Gastroesophageal sphincter (tissue), 4 donors: ENCODE measurements at regions not wholly inside any gene's neighbourhood (a gene's known extent, or its start where the extent isn't known, plus 50 kb on each side); places are given as distances from the start of the nearest gene placed in this dataset.

Experiments used
- ATAC-seq: fragments of 150-250 bp; one replicate; pipeline ENCODE4 v1.9.1; 2016; ENCODE audit warnings: mild to moderate bottlenecking, moderate library complexity
- H3K27ac ChIP-seq, 4 donors: fragments of 200-600 bp; sonication (generic) in 3 of 4; 1 replicate in 3 of 4; 2 replicates in 1 of 4; pipeline ENCODE4 v1.5.1; 2016 to 2019
- H3K27me3 ChIP-seq: fragments of 200-600 bp; sonication (generic); one replicate; pipeline ENCODE4 v1.5.1; 2019
- H3K36me3 ChIP-seq, 2 donors: fragments of 200-600 bp; sonication (generic); one replicate each; pipeline ENCODE4 v1.5.1; 2019; ENCODE audit warnings: control low read depth in 1 of 2
- H3K4me1 ChIP-seq, 3 donors: fragments of 200-600 bp; sonication (generic); 1 replicate in 2 of 3; 2 replicates in 1 of 3; pipeline ENCODE4 v1.5.1; 2016 to 2019; ENCODE audit warnings: control low read depth in 2 of 3
- H3K4me3 ChIP-seq, 2 donors: fragments of 200-600 bp; sonication (generic); one replicate each; pipeline ENCODE4 v1.5.1; 2019; ENCODE audit warnings: mild to moderate bottlenecking in 1 of 2, moderate library complexity in 1 of 2
- H3K9me3 ChIP-seq, 3 donors: fragments of 200-600 bp; sonication (generic); one replicate each; pipeline ENCODE4 v1.5.1; 2017 to 2019; ENCODE audit warnings: control low read depth in 2 of 3
- EP300 ChIP-seq: sonication (generic); formaldehyde crosslinking; IDR thresholded peaks from one replicate; pipeline ENCODE4 v1.6.1; 2017; ENCODE audit warnings: antibody characterized with exemption, mild to moderate bottlenecking
- POLR2A ChIP-seq, 2 donors: fragments of 450-650 bp; IDR thresholded peaks; one replicate each; pipeline ENCODE4 v1.6.1; 2017; ENCODE audit warnings: antibody characterized with exemption in 2 of 2, mild to moderate bottlenecking in 2 of 2, moderate library complexity in 1 of 2
- POLR2AphosphoS5 ChIP-seq: sonication (generic); formaldehyde crosslinking; IDR thresholded peaks from one replicate; pipeline ENCODE4 v1.6.1; 2017; ENCODE audit warnings: antibody characterized with exemption
- WGBS, 2 donors: methylation state at CpG; one replicate each; pipeline ENCODE4 v1.1.5; 2018; ENCODE audit warnings: low coverage in 1 of 2; 5-methylcytosine and 5-hydroxymethylcytosine counted together
- TF ChIP-seq, protein P1 (sequence below), 4 experiments: fragments of 200-600 bp in 2 of 4; fragments of 450-650 bp in 2 of 4; sonication (generic) in 1 of 4; IDR thresholded peaks; one replicate each; pipeline ENCODE4 v1.5.1; 2017 to 2019; ENCODE audit warnings: antibody characterized with exemption in 4 of 4, mild to moderate bottlenecking in 2 of 4, moderate library complexity in 2 of 4

DNA sequence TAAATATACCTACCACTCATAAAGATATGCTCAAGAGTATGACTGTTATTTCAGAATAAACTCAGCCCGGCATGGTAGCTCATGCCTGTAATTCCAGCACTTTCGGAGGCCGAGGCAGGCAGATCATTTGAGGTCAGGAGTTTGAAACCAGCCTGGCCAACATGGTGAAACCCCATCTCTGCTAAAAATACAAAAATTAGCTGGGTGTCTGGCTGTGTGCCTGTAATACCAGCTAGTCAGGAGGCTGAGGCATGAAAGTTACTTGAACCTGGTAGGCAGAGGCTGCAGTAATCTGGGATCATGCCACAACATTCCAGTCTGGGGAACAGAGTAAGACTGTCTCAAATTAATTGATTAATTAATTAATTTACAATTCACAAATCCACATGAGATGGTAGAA, 208.2 kb upstream of the PDGFD start:
- ATAC-seq = no peak
- Histone ChIP-seq H3K4me1 (no peaks in the 10 kb centered on the region), H3K9me3 (no peaks in the 10 kb centered on the region), H3K27me3 (no peaks in the 10 kb centered on the region), H3K36me3 (no peaks in the 10 kb centered on the region), H3K27ac (no peak overlapping the region), H3K4me3 (no peak overlapping the region)
- WGBS, 2 donors = 30 to 35% methylated on average over 3 of the region's 3 CpGs
- TF ChIP-seq POLR2A (IDR thresholded peaks at IDR 0.05) (no peak), POLR2AphosphoS5 (no peak), EP300 (no peak)
- TF ChIP-seq, protein P1, sequence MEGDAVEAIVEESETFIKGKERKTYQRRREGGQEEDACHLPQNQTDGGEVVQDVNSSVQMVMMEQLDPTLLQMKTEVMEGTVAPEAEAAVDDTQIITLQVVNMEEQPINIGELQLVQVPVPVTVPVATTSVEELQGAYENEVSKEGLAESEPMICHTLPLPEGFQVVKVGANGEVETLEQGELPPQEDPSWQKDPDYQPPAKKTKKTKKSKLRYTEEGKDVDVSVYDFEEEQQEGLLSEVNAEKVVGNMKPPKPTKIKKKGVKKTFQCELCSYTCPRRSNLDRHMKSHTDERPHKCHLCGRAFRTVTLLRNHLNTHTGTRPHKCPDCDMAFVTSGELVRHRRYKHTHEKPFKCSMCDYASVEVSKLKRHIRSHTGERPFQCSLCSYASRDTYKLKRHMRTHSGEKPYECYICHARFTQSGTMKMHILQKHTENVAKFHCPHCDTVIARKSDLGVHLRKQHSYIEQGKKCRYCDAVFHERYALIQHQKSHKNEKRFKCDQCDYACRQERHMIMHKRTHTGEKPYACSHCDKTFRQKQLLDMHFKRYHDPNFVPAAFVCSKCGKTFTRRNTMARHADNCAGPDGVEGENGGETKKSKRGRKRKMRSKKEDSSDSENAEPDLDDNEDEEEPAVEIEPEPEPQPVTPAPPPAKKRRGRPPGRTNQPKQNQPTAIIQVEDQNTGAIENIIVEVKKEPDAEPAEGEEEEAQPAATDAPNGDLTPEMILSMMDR (IDR thresholded peaks at IDR 0.05) = no peak

DNA sequence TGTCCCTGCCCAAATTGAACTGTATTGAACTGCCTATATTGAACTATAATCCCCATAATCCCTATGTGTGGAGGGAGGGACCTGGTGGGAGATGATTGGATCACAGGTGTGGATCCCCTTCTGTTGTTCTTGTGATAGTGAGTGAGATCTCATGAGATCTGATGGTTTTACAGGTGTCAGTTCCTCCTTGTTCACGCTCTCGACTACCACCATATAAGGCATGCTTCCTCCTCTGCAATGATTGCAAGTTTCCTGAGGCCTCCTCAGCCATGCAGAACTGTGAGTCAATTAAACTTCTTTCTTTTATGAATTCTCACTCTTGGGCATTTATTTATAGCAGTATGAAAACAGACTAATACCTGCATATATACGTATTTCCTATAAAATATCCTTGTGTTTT, 206.5 kb upstream of the PDGFD start:
- no peaks in the 10 kb centered on the region for H3K27me3 ChIP-seq
- no peak overlapping the region for H3K4me3 ChIP-seq
- H3K36me3 ChIP-seq = no peaks in the 10 kb centered on the region
- ATAC-seq = no peak
- no peaks in the 10 kb centered on the region for H3K9me3 ChIP-seq
- TF ChIP-seq POLR2A (IDR thresholded peaks at IDR 0.05) (no peak), EP300 (no peak), POLR2AphosphoS5 (no peak)
- TF ChIP-seq, protein P1 (IDR thresholded peaks at IDR 0.05) = no peak
- H3K4me1 ChIP-seq = no peaks in the 10 kb centered on the region
- H3K27ac ChIP-seq = no peak overlapping the region
- WGBS, 2 donors = 87 to 100% methylated on average over 1 to 3 of the region's 3 CpGs

GRCh38 chr11:104369761-104370160, 205.8 kb upstream of the PDGFD start:
- Histone ChIP-seq H3K27ac (no peak overlapping the region), H3K9me3 (no peaks in the 10 kb centered on the region), H3K4me1 (no peaks in the 10 kb centered on the region), H3K36me3 (no peaks in the 10 kb centered on the region), H3K4me3 (no peak overlapping the region), H3K27me3 (no peaks in the 10 kb centered on the region)
- WGBS, 2 donors = 68 to 74% methylated on average over 4 of the region's 4 CpGs
- ATAC-seq = no peak
- TF ChIP-seq, protein P1 (IDR thresholded peaks at IDR 0.05) = no peak
- TF ChIP-seq EP300 (no peak), POLR2AphosphoS5 (no peak), POLR2A (IDR thresholded peaks at IDR 0.05) (no peak)

- no peak for ATAC-seq
- TF ChIP-seq POLR2A (IDR thresholded peaks at IDR 0.05) (no peak), EP300 (no peak), POLR2AphosphoS5 (no peak)
- TF ChIP-seq, protein P1 (IDR thresholded peaks at IDR 0.05) = no peak
- Histone ChIP-seq H3K27ac (no peak overlapping the region), H3K4me3 (no peak overlapping the region), H3K27me3 (no peaks in the 10 kb centered on the region), H3K9me3 (no peaks in the 10 kb centered on the region), H3K4me1 (no peaks in the 10 kb centered on the region), H3K36me3 (no peaks in the 10 kb centered on the region)
- WGBS, 2 donors = 92% methylated on average over 2 of the region's 33 CpGs; no CpG with 5 or more reads in 1 of the 2 donors
Measured at GRCh38 chr11:104366321-104366734, 202.4 kb upstream of the PDGFD start.

GRCh38 chr11:104365676-104366075, 201.7 kb upstream of the PDGFD start:
- H3K4me3 ChIP-seq = no peak overlapping the region
- no peak for TF ChIP-seq POLR2AphosphoS5
- no peak for TF ChIP-seq EP300
- TF ChIP-seq POLR2A (IDR thresholded peaks at IDR 0.05) = no peak
- TF ChIP-seq, protein P1 (IDR thresholded peaks at IDR 0.05) = no peak
- no peaks in the 10 kb centered on the region for H3K36me3 ChIP-seq
- H3K27me3 ChIP-seq = no peaks in the 10 kb centered on the region
- no peaks in the 10 kb centered on the region for H3K9me3 ChIP-seq
- no peak for ATAC-seq
- H3K27ac ChIP-seq = no peak overlapping the region
- no peaks in the 10 kb centered on the region for H3K4me1 ChIP-seq
- 92 to 93% methylated on average over 2 to 3 of the region's 6 CpGs for WGBS, 2 donors
